ENCODE measurements at regions not wholly inside any gene's neighbourhood (a gene's known extent, or its start where the extent isn't known, plus 50 kb on each side); places are given as distances from the start of the nearest gene placed in this dataset.

- TF ChIP-seq POLR2AphosphoS5 (IDR thresholded peaks at IDR 0.05; ENCODE audit: low read depth, low read length) (no peak), CEBPB (IDR thresholded peaks at IDR 0.05; ENCODE audit: low read depth) (no peak), MAX (IDR thresholded peaks at IDR 0.05) (no peak), CTCF (IDR thresholded peaks at IDR 0.05 in 2 of 3, conservative IDR thresholded peaks at IDR 0.05 in 1 of 3; ENCODE audit: borderline replicate concordance in 1 of 3, insufficient read depth in 1 of 3, low read depth in 2 of 3, low read length in 2 of 3) (no peak), JUND (IDR thresholded peaks at IDR 0.05) (no peak), POLR2A (IDR thresholded peaks at IDR 0.05; ENCODE audit: borderline replicate concordance, extremely low read depth, insufficient read depth, insufficient read length) (no peak)
These were observed 90.0 kb upstream of the NIPBL start for GRCh38 chr5:36786448-36787012.
